HG03460 (cell line): ENCODE measurements at regions not wholly inside any gene's neighbourhood (a gene's known extent, or its start where the extent isn't known, plus 50 kb on each side); places are given as distances from the start of the nearest gene placed in this dataset.
"Not testable (repeated sequence)": the region's sequence is repeated elsewhere in the genome, so short reads cannot be mapped to it uniquely, and the experiment has no call there.

Source experiments
- ATAC-seq: cut with Tn5 transposase; IDR thresholded peaks from one replicate; pipeline ENCODE4 v1.9.1; 2021; ENCODE audit not compliant: unreplicated experiment

DNA sequence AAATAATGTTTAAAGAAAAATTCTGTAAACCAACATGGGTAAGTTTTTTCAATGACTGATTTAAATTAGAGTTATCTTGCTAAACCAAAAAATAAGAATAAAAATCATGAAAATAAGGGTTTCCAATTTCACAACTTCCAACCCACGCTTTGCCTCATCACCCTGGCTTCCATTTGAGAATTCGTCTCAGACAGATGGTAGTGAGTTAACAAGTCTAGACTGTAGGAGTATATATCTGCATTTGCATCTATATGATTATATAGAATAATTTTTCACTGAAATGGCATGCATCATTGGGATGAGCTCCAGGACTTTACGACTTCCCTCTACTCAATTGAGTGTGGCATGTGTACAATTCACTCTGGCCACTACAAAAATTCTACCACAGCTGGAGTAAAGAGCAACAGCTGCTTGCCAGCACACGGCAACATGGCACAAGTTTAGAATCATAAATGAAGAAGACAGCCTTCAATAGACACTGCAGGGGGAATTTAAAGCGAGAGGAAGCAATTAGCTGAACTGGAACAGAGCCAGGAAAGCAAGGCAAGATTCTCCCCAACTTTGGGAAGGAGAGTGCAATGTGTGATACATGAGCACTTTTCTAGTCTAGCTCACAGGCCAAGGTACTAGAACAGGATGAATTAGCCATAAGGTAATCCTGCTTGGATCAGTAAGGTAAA is 1673.5 kb upstream of the CELF4 start:
- no peak for ATAC-seq

DNA sequence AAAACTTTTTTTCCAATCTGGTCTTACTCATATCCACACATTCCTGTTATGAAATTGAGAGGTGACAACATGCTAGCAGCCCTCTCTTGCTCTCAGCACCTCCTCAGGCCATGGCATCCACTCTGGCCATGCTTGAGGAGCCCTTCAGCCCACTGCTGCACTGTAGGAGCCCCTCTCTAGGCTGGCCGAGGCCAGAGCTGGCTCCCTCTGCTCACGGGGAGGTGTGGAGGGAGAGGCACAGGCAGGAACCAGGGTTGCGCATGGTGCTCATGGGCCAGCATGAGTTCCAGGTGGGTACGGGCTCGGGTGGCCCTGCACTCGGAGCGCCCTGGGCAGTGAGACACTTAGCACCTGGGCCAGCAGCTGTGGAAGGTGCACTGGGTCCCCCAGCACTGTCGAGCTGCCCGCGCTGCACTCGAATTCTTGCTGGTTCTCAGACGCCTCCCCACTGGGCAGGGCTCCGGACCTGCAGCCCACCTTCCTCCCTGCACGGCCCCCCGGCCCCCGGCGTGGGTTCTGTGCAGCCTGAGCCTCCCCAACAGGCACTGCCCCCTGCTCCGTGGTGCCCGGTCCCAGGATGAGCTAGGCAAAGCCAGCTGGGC is 1669.6 kb upstream of the CELF4 start:
- ATAC-seq, result no peak

DNA sequence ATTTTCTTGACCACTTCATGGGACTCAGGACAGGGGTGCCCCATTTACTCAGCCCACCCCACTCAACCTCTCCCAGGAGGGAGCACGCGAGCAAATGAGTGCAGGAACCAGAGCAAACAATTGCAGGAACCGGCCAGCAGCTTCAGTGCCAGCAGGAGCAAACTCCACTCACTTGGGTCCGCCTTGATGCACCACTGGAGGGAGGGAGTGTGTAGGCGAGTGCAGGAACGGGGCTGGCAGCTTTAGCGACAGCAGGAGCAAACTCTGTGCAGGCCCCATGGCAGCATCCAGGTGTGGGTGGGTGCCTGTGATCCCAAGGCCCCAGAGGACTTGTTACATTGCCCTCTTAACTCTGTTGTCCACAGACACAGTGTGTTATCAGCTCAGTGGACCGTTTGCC is 1667.3 kb upstream of the CELF4 start:
- no peak for ATAC-seq

DNA sequence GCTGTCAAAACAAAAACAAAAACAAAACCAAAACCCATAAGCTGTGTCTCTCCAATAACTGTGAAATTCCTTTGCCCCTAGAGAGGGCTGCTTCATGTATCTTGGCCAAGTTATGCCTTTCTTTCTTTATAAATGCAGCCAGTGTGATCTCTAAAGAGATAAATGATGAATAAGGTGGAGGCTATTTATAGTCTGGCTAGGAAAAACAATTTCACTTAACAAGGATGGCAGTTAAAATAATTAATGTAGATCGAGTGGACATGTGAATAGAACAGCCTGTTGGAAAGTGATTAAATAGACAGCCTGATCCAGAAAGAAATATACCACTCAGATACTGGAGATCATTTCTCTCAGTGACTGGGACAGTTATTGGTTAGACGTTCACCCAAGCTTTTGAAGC is 1666.9 kb upstream of the CELF4 start:
- no peak for ATAC-seq

DNA sequence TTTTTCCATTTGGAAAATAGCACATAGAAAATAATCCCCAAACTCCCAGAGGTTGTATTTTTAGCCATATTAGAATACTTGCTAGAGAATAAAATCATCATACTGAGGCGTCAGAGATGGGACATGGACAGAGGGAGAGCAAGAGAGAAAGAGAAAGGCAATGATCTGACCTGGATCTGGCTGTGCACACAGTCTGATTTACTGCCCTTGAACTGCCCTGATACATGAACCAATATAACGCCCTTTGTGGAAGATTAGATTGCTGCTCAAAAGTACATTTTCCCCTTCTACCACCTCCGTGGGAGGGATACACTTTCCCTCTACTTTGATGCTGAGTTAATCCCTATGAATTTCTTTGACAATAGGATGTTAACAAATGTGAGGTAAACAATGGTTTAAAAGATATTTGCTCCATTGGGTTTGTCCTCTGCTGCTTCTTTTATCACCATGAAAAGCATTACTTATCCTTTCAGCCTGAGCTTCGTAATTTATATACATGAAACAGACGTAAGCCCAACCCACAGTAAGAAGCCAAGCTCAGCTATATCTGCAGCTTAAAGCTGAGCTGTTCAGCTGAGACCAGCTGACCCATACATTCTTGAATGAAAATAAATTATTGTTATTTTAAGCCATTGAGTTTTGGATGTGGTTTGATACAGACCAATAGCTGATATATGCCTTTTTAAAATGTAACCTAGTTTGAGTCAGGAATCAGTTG is 1664.6 kb upstream of the CELF4 start:
- no peak for ATAC-seq

DNA sequence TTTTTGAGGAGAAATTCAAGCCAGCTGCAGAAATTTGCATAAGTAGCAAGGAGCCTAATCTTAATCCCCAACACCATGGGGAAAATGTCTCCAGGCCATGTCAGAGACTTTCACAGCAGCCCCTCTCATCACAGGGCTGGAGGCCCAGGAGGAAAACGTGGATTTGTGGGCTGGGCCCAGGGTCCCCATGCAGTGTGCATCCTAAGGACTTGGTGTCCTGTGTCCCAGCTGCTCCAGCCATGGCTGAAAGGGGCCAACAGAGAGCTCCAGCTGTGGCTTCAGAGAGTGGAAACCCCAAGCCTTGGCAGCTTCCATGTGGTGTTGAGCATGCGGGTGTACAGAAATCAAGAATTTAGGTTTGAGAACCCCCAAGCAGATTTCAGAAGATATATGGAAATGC is 1662.2 kb upstream of the CELF4 start:
- not testable (repeated sequence) for ATAC-seq

DNA sequence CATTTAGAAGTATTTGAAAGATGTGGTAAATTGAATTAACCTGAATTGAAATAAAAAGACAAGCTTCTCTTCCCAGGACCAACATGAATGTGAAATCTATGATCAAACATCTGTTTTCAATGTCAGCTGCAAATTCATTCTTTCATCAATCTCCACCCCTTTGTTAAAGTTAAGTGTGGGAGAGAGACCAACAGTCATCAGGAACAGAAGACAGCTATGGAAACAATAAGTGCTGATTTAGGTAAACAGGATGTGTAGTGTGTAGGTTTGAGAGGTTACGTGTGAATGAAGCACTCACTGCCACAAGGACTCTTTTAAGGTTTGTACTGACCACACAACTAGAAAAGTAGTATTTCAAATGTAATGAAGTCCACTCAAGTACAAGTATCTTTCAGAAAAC is 1659.8 kb upstream of the CELF4 start:
- no peak for ATAC-seq

DNA sequence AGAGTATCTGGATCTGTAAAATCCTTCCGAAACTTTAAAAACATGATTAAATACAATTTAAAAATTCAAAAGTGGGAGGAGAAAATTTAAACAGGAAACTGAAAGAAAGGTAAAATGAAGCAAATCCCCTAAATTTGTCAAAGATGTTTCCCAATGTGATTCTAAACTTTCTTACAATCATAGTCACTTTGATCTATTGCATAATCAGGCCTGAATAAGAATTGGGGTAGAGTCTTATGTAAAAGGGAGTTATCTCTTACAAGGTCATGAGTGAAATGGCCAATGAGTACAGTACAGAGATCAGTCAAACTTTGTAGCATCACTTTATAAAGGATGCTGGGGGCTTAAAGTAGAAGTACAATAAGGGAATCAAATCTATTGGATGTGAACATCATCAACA is 1657.7 kb upstream of the CELF4 start:
- no peak for ATAC-seq

DNA sequence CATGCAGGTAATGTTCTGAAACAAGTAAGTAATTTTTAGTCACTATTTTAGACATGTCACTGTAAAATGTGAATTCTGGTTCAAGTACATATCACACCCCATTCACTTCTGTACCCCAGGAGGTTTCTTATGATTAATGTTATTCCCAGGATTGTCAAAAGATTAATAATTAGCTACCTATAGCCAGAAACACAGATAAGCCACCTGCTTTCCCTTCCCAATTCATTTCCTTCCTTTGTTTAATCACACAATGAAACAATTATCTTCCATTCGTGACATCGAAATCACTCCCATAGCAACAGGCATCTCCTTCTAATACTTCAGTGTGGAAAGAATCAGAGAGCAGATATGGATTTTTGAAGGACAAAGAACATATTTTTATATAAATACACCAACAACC is 1650.3 kb upstream of the CELF4 start:
- ATAC-seq, result no peak

DNA sequence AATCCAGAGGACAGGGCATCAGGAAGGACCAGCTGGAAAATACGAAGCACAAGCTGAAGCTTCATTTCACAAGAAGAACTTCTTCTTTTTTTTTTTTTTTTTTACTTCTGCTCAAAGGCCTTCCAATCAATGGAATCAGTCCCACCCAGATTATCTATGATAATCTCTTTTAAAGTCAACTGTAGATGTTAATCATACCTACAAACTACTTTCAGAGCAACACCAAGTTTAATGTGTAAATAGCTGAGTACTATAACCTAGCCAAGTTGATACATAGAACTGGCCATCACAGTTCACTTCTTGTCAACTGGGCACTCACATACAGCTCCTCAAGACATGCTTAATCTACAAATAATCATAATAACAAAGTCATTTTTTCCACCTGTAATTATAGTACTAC is 1645.9 kb upstream of the CELF4 start:
- no peak for ATAC-seq

DNA sequence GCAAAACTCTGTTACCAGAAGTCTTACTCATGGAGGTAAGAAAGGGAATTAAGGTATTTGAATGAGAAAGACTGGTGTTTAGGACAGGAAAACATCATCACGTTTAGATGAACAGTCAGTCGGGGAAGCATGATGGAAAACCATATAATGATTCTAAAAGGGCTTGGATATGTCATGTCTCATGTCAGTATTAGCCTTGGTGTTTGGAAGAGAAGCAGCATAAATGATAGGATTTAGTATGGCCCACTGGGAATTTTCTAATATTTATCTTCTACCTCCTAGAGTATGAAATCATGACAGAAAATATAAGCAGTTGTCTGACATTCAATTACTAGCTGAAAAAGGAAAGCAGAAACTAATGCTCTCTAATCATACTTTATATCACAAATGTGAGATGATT is 1643.6 kb upstream of the CELF4 start:
- no peak for ATAC-seq

DNA sequence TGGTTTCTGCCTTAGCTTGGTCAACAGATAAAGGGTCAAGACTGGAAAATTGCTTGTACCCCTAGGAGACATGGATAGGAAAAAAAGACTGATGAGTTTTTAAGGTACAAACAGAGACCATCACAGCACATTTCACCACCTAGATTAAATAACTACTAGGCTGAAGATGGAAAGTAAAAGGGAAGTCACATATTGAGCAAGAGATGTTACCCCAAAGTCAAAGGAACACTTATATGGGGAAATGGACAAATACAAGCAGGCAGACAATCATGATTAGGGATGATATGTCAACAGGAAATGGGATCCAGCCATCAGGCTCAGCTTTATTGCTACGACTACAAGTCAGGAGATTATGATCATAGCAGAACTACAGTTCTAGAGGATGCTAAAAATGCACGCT is 1643.1 kb upstream of the CELF4 start:
- no peak for ATAC-seq

DNA sequence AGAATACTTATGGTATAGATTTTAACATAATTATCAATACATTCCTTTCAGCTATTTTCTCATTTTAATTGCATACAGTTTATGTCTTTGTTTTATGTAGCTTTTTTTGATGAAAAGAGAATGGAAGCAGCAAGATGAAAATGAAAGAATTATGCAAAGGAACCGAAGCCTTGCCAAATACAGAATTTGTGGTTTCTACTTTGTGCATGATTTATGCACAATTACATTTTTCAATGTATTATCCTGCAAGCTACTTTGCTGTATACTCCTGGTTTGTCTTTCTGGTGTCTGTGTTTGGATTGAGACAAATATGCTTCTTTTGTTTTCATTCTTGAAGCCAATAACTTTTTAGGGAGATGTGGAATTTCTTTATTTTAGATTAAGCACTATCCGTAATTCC is 1642.6 kb upstream of the CELF4 start:
- ATAC-seq, result no peak

DNA sequence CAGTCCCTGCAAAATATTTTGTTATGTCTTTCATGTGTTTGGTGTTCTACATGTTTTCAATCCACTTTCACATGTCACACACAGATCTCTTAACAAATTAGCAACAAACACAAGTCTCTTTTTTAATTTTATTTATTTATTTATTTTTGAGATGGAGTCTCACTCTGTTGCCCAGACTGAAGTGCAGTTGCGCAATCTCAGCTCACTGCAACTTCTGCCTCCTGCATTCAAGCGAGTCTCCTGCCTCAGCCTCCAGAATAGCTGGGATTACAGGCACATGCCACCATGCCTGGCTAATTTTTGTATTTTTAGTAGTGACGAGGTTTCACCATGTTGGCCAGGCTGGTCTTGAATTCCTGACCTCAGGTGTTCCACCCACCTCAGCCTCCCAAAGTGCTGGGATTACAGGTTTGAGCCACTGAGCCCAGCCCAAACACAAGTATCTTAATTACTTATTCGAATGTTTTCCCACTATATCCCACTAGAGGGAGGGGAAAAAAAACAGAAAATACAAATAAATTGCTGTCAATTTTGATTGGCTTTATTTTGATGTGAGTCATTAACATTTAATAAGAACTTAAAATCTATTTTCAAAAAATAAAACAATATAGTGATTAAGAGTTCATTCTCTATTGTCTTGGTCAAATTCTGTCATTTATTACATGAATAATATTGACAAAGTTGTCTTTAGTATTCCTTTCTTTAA is 1641.0 kb upstream of the CELF4 start:
- ATAC-seq, result not testable (repeated sequence)

DNA sequence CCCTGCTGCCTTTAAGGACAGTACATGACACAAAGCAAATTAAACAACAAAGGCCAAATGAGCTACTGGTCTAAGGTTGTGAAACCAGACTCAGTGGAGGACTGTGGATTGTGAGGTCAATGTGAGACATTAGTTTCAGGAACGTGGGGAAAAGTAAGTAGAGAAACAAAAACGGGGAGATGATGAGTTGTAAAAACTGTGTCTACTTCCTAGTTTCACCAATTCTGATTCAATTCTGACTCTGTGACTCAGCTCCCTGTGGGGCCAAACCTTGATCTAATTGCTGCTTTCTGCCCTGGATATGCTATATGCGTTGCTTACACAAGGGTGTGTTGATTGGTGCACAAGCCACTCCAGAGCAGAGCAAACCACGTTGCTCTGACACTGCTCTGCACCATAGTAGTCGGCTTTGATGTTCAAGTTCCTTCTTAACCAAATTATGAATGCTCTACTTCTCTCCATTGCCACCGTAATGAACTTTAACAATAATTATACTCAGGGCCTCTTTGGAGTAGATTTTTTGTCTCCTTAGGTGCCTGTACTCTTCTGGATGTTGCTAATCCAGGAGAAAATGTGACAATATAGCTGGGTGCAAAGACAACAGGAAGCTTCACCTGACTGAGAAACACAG is 1640.1 kb upstream of the CELF4 start:
- ATAC-seq, result no peak

DNA sequence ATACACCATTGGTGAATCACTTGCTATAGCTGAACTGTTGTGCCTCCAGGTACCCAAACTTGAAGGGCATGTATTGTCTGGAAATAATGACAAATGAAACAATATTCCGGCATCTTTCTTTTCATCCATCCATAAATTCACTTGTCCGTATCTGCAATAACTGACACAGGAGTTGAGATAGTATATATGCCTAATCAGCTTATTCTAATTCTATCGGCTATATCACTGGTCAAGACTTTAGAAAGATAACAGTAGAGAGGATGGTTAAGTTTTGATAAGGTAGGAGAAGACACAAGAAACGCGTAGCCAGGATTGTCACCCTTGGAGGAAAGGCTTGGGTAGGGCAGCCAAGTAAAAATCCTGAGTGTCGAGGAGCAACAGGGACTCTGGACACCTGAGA is 1634.6 kb upstream of the CELF4 start:
- no peak for ATAC-seq

DNA sequence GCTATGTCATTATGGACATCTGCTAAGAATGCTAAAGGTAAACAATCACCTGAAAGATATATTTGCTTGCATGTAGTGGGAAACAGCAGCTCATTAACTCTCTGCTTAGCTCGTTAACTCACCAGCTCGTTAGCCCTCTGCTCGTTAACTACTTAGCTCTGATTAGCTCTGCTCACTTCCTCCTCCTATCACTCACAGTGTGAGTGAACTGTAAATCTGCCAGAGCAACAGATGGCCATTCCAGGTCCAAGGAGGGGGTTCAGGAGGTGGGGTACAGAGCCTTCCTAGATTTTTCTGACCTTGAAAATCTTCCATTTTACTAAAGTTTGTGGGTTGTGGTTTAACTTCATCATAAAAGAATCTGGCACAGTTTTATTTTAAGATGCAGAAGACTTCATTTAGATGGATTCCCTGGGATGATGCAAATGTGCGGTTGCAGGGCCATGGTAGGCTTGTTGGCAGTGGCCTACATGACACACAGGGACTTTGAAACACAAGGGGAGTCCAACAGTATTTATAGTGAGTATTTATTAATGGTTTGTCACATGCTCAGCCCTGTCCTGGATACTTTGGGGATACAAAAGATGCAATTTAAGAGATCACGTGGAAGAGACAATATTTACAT is 1633.7 kb upstream of the CELF4 start:
- ATAC-seq, result no peak

DNA sequence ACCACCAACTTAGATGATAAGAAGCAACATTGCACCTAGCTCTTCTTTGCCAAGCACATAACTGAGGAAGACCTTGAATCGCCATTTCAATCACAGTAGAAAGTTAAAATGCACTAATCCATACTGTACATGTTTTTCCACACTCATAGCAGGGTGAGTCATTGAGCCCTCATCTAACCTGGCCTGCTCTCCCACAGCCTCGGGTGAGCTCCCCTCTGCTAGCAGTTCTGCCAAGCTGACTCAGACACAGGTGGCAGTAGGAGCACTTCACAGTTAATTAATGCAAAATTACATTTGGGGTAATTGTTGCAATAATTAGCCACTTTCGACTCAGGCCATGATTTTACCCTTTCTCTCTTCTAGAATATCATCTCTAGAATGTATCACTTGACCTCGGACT is 1632.8 kb upstream of the CELF4 start:
- no peak for ATAC-seq

DNA sequence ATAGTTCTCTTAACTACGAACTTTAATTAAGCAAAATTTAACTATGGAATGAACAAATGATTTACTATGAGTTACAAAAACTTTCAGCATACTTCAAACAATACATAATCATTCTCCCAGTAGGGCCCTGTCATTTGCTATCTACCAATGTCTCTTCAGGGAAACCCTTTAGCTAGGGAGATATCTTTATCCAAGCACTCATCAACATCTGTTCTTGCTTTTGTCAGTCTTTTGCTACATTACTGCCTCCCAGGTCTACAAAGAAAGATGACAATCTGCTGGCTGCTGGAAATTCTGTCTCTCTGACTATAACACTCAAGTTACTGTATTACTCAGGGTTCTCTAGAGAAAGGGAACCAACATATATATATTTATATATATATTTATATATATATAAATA is 1626.3 kb upstream of the CELF4 start:
- ATAC-seq, result no peak

DNA sequence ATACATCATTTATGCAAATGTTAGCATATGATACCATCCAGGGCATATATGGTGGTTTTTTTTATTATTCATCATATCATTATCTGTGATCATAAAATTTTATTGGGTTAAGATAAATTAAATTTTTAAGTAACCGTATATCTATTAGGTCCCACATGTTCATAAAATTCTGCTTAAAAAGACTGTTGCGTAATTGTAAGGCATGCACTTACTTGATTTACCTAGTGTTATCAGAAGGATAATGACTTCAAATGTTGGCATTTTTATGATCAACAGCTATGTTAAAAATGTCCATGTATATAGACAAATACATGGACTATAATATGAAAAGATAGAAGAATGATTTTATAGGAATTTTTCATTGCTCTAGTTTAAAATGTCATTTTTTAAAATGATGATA is 1625.5 kb upstream of the CELF4 start:
- ATAC-seq, result no peak

DNA sequence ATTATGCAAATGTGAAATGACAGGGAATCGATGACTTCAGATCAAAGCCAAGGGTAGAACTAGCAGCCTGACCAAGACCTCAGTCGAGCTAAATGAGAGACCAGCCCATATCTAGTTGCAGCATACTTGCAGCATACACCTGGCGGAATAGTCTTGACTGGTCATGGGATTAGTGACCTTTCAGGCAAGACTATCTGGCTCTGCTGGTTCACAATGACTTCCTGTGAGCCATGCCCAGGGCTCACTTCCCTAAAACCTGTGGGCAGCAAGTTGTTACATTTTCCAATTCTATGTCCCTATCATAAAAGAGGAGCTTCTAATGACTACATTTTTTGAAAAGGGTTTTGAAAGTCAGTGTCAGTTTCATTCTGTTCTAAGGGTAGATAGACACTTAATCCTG is 1624.9 kb upstream of the CELF4 start:
- ATAC-seq, result no peak
